ENCODE measurements at regions not wholly inside any gene's neighbourhood (a gene's known extent, or its start where the extent isn't known, plus 50 kb on each side); places are given as distances from the start of the nearest gene placed in this dataset.
"Not testable (repeated sequence)": the region's sequence is repeated elsewhere in the genome, so short reads cannot be mapped to it uniquely, and the experiment has no call there.

- no peak for DNase-seq (ENCODE audit: low read depth)
- Histone ChIP-seq H3K9ac (ENCODE audit: low read length) (no peak overlapping the region), H3K9me3 (ENCODE audit: control insufficient read depth, low read length) (no peaks in the 10 kb centered on the region), H3K36me3 (ENCODE audit: control insufficient read depth, insufficient read depth, low read length, severe bottlenecking) (no peaks in the 10 kb centered on the region), H3K4me1 (ENCODE audit: control insufficient read depth, insufficient read depth, low read length) (peaks cover 33% of the 10 kb centered on the region), H3K27me3 (replicated peaks; ENCODE audit: control insufficient read depth, insufficient read depth, low read length) (no peaks in the 10 kb centered on the region), H3K4me3 (ENCODE audit: low read length) (no peak overlapping the region)
These were observed 110.7 kb upstream of the TANK start for GRCh38 chr2:161049559-161049958.

GRCh38 chr2:161052214-161052613 lies 108.0 kb upstream of the TANK start:
- Histone ChIP-seq H3K9ac (ENCODE audit: low read length) (no peak overlapping the region), H3K27me3 (replicated peaks; ENCODE audit: control insufficient read depth, insufficient read depth, low read length) (no peaks in the 10 kb centered on the region), H3K9me3 (ENCODE audit: control insufficient read depth, low read length) (peaks cover 4% of the 10 kb centered on the region), H3K4me3 (ENCODE audit: low read length) (no peak overlapping the region), H3K4me1 (ENCODE audit: control insufficient read depth, insufficient read depth, low read length) (peaks cover 6% of the 10 kb centered on the region), H3K36me3 (ENCODE audit: control insufficient read depth, insufficient read depth, low read length, severe bottlenecking) (no peaks in the 10 kb centered on the region)
- DNase-seq (ENCODE audit: low read depth): no peak

- no peaks in the 10 kb centered on the region for H3K36me3 ChIP-seq (ENCODE audit: control insufficient read depth, insufficient read depth, low read length, severe bottlenecking)
- no peak overlapping the region for H3K4me3 ChIP-seq (ENCODE audit: low read length)
- H3K27me3 ChIP-seq (replicated peaks; ENCODE audit: control insufficient read depth, insufficient read depth, low read length): no peaks in the 10 kb centered on the region
- H3K4me1 ChIP-seq (ENCODE audit: control insufficient read depth, insufficient read depth, low read length): peaks cover 5% of the 10 kb centered on the region
- DNase-seq (ENCODE audit: low read depth): no peak
- no peak overlapping the region for H3K9ac ChIP-seq (ENCODE audit: low read length)
- H3K9me3 ChIP-seq (ENCODE audit: control insufficient read depth, low read length): peaks cover 4% of the 10 kb centered on the region
These were observed 104.9 kb upstream of the TANK start for GRCh38 chr2:161055289-161055688.

GRCh38 chr2:161059388-161059787 lies 100.8 kb upstream of the TANK start:
- Histone ChIP-seq H3K27me3 (replicated peaks; ENCODE audit: control insufficient read depth, insufficient read depth, low read length) (no peaks in the 10 kb centered on the region), H3K36me3 (ENCODE audit: control insufficient read depth, insufficient read depth, low read length, severe bottlenecking) (no peaks in the 10 kb centered on the region), H3K9ac (ENCODE audit: low read length) (no peak overlapping the region), H3K9me3 (ENCODE audit: control insufficient read depth, low read length) (peaks cover 4% of the 10 kb centered on the region), H3K4me1 (ENCODE audit: control insufficient read depth, insufficient read depth, low read length) (peaks cover 21% of the 10 kb centered on the region), H3K4me3 (ENCODE audit: low read length) (no peak overlapping the region)
- DNase-seq (ENCODE audit: low read depth): no peak

GRCh38 chr2:161061786-161062185 lies 98.4 kb upstream of the TANK start:
- Histone ChIP-seq H3K36me3 (ENCODE audit: control insufficient read depth, insufficient read depth, low read length, severe bottlenecking) (no peaks in the 10 kb centered on the region), H3K4me1 (ENCODE audit: control insufficient read depth, insufficient read depth, low read length) (peaks cover 21% of the 10 kb centered on the region), H3K9ac (ENCODE audit: low read length) (no peak overlapping the region), H3K9me3 (ENCODE audit: control insufficient read depth, low read length) (no peaks in the 10 kb centered on the region), H3K27me3 (replicated peaks; ENCODE audit: control insufficient read depth, insufficient read depth, low read length) (no peaks in the 10 kb centered on the region), H3K4me3 (ENCODE audit: low read length) (no peak overlapping the region)
- DNase-seq (ENCODE audit: low read depth): no peak

- Histone ChIP-seq H3K36me3 (ENCODE audit: control insufficient read depth, insufficient read depth, low read length, severe bottlenecking) (no peaks in the 10 kb centered on the region), H3K9me3 (ENCODE audit: control insufficient read depth, low read length) (no peaks in the 10 kb centered on the region), H3K27me3 (replicated peaks; ENCODE audit: control insufficient read depth, insufficient read depth, low read length) (no peaks in the 10 kb centered on the region), H3K9ac (ENCODE audit: low read length) (peak overlapping the region; percentile 80), H3K4me1 (ENCODE audit: control insufficient read depth, insufficient read depth, low read length) (peaks cover 22% of the 10 kb centered on the region), H3K4me3 (ENCODE audit: low read length) (peak overlapping the region; percentile 75)
- DNase-seq (ENCODE audit: low read depth): peak; percentile 96
These were observed 96.9 kb upstream of the TANK start for GRCh38 chr2:161063157-161063945.

GRCh38 chr2:161063946-161064306 lies 96.3 kb upstream of the TANK start:
- peak overlapping the region; percentile 80 for H3K9ac ChIP-seq (ENCODE audit: low read length)
- peaks cover 28% of the 10 kb centered on the region for H3K4me1 ChIP-seq (ENCODE audit: control insufficient read depth, insufficient read depth, low read length)
- DNase-seq (ENCODE audit: low read depth): no peak
- H3K9me3 ChIP-seq (ENCODE audit: control insufficient read depth, low read length): no peaks in the 10 kb centered on the region
- no peaks in the 10 kb centered on the region for H3K27me3 ChIP-seq (replicated peaks; ENCODE audit: control insufficient read depth, insufficient read depth, low read length)
- H3K36me3 ChIP-seq (ENCODE audit: control insufficient read depth, insufficient read depth, low read length, severe bottlenecking): no peaks in the 10 kb centered on the region
- H3K4me3 ChIP-seq (ENCODE audit: low read length): no peak overlapping the region

- peaks cover 42% of the 10 kb centered on the region for H3K4me1 ChIP-seq (ENCODE audit: control insufficient read depth, insufficient read depth, low read length)
- no peak for DNase-seq (ENCODE audit: low read depth)
- H3K36me3 ChIP-seq (ENCODE audit: control insufficient read depth, insufficient read depth, low read length, severe bottlenecking): no peaks in the 10 kb centered on the region
- no peak overlapping the region for H3K4me3 ChIP-seq (ENCODE audit: low read length)
- H3K9me3 ChIP-seq (ENCODE audit: control insufficient read depth, low read length): no peaks in the 10 kb centered on the region
- no peaks in the 10 kb centered on the region for H3K27me3 ChIP-seq (replicated peaks; ENCODE audit: control insufficient read depth, insufficient read depth, low read length)
- H3K9ac ChIP-seq (ENCODE audit: low read length): no peak overlapping the region
These were observed 92.3 kb upstream of the TANK start for GRCh38 chr2:161067846-161068350.

GRCh38 chr2:161068670-161069069 lies 91.6 kb upstream of the TANK start:
- Histone ChIP-seq H3K9me3 (ENCODE audit: control insufficient read depth, low read length) (no peaks in the 10 kb centered on the region), H3K4me1 (ENCODE audit: control insufficient read depth, insufficient read depth, low read length) (peaks cover 35% of the 10 kb centered on the region), H3K27me3 (replicated peaks; ENCODE audit: control insufficient read depth, insufficient read depth, low read length) (no peaks in the 10 kb centered on the region), H3K9ac (ENCODE audit: low read length) (no peak overlapping the region), H3K4me3 (ENCODE audit: low read length) (no peak overlapping the region), H3K36me3 (ENCODE audit: control insufficient read depth, insufficient read depth, low read length, severe bottlenecking) (no peaks in the 10 kb centered on the region)
- DNase-seq (ENCODE audit: low read depth): peak; percentile 52

- H3K4me1 ChIP-seq (ENCODE audit: control insufficient read depth, insufficient read depth, low read length): peaks cover 29% of the 10 kb centered on the region
- no peak overlapping the region for H3K9ac ChIP-seq (ENCODE audit: low read length)
- no peak overlapping the region for H3K4me3 ChIP-seq (ENCODE audit: low read length)
- H3K9me3 ChIP-seq (ENCODE audit: control insufficient read depth, low read length): no peaks in the 10 kb centered on the region
- H3K36me3 ChIP-seq (ENCODE audit: control insufficient read depth, insufficient read depth, low read length, severe bottlenecking): no peaks in the 10 kb centered on the region
- no peak for DNase-seq (ENCODE audit: low read depth)
- no peaks in the 10 kb centered on the region for H3K27me3 ChIP-seq (replicated peaks; ENCODE audit: control insufficient read depth, insufficient read depth, low read length)
These were observed 89.3 kb upstream of the TANK start for GRCh38 chr2:161070693-161071479.

GRCh38 chr2:161072436-161072835 lies 87.8 kb upstream of the TANK start:
- peaks cover 33% of the 10 kb centered on the region for H3K4me1 ChIP-seq (ENCODE audit: control insufficient read depth, insufficient read depth, low read length)
- not testable (repeated sequence) for H3K27me3 ChIP-seq (replicated peaks; ENCODE audit: control insufficient read depth, insufficient read depth, low read length); H3K9me3 ChIP-seq (ENCODE audit: control insufficient read depth, low read length); H3K9ac ChIP-seq (ENCODE audit: low read length); DNase-seq (ENCODE audit: low read depth); H3K4me3 ChIP-seq (ENCODE audit: low read length); H3K36me3 ChIP-seq (ENCODE audit: control insufficient read depth, insufficient read depth, low read length, severe bottlenecking)
